Embryonic facial prominence (tissue), 1 donor: ENCODE measurements at regions not wholly inside any gene's neighbourhood (a gene's known extent, or its start where the extent isn't known, plus 50 kb on each side); places are given as distances from the start of the nearest gene placed in this dataset.
"Not testable (repeated sequence)": the region's sequence is repeated elsewhere in the genome, so short reads cannot be mapped to it uniquely, and the experiment has no call there.

Source experiments
- DNase-seq: peaks from one replicate; pipeline ENCODE4 v3.0.0-alpha.2; 2016; ENCODE audit errors: extremely low spot score

GRCh38 chr6:3900744-3901336 is 51.7 kb downstream of the FAM50B start:
- no peak for DNase-seq

DNA sequence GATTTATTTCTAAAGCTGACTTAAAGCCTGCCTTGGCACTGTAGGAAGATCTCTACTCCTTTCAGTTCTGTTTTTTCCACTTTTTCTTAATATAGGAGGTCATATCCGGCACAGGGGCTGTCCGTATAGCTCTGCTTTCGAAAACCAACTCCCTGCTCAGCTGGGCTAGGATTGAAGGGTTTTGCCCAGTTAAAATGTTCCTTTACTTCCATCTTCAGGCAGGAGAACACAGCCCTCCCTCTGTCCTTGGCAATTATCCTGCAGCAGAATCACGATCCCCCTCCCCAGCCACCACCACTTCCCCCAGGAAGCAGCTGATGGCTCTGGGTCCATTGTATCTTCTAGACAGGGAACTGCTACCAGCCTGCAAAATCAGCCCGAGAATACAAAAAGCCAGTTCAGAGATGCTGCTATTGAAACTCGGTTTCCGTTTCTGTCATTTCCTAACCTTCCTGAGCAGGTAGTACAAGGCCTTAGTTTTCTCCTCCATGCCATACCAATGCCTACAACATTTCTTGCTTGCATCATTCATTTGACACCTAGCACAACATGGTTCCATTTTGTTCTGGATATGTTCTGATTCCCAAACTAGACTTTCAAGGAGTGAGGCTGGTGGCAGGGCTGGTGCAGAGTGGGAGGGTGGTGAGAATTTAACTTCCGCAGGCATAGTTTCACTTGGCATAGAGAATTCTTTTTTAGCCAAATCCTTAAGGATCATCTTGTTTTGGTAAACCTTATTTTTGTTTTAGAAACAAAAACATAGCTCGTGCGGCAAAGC is 53.9 kb downstream of the FAM50B start:
- no peak for DNase-seq

DNA sequence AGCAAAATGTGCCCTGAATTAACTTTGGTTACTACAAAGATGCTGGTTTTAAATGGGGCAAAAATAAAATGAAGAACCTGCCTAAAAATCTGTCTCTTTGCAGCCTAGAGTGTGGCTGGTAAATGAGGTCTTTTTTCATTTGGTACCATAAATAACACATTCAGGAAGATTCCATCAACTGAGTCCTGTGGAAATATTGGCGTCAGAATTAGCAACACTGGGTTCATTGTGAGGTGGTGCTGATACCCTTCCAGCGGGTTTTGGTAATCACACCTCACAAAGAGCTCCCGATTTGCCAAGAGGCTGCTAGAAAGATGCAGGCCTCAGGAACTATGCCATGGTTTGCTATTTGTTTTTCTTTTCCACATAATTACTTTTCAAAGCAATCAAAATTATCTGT is 55.3 kb downstream of the FAM50B start:
- DNase-seq, result no peak

- DNase-seq, result no peak
Measured at GRCh38 chr6:3905945-3906845, 57.0 kb downstream of the FAM50B start.

DNA sequence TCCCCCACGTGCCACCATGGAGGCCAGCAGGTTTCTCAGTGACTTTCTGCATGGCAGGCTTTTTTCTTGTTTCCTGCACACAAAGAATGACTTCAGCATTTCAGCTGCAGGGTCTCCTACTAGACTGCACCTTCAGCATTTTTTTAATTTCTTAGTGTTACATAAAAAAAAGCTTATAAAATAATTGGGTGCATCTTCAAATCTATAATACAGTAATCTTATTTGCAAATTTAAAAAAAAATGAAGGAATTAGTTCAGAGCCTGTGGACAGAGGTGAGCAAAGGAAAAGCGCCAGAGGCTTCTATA is 57.6 kb downstream of the FAM50B start:
- DNase-seq, result no peak

DNA sequence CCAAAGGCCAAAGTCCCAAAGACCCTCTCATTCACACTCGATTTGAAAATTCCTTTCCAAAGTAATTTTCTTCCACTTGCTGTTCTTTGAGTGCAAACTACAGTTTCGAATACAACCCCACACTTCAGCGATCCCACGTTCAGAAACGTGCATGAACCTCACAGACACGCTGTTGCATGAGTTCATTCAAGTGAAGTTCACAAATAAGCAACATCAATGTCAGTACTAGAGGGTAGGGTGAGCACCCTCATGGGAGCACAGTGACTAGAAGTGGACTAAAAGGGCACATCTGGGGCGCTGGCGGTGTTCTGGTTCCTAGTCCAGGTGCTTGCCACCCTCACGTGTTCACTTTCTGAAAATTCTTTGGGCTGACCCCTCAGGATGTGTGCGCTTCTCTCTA is 59.0 kb downstream of the FAM50B start:
- DNase-seq, result no peak

DNA sequence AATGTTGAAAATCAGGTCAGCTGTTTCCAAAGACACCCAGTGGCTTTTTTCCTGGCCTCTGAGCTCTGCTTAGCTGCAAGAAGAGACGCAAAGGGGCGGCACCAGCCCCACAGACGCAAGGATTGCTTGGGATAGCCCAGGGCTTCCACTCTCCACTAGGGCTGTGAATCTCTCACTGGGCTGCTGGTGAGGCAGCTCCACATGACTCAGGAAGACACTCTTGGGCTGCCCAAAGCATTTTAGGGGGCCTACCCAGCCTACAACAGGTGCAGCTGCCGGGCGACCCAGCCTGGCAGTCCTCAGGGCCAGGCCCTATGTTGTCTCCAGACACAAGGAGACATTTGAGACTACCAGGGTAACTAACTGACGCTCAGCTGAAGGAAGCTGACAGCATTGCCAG is 59.8 kb downstream of the FAM50B start:
- DNase-seq, result no peak

DNA sequence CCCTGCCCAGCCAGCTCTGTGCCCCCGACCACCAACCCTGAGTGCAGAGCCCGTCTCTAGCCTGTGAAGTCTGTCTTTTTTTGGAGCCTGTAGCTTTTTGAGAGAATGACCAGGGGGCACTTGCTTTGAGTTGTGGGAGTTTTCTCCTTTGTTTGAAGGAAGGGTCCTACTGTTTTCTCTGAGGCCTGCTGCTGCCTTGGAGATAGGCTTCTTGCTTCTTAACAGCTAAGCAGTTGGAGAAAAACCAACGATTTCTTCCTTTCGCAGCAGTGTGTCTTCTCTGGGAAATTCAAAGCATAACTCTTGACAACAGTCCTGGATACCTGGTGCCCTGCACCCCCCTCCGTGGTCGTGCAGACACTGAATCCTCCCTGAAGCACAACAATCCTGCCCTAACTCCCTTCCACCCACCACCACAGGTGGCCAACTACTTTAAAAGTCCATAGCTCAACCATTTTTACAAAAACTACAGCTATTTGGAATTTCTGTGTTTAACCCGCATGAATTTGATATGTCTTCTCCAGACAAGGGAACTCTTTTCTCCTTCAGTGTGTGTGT is 61.0 kb downstream of the FAM50B start:
- no peak for DNase-seq

DNA sequence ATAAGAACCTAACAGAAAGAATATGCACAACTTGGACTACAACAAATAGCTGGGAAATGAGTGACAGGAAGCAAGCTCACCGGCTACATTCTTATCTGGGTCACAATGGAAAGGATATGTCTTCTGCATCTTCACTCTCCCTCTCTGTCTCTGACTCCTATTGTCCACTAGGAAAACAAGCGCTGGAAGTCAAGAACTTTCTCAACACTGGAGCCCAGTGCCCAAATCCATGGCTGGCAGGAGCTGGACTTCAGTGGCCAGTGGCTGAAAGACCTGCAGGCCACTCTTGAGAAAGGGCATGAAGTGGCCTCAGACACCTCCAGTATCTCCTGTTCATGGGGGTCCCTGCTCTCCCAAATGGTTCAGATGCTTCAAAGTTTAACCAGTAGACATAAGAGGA is 62.0 kb downstream of the FAM50B start:
- DNase-seq, result no peak

DNA sequence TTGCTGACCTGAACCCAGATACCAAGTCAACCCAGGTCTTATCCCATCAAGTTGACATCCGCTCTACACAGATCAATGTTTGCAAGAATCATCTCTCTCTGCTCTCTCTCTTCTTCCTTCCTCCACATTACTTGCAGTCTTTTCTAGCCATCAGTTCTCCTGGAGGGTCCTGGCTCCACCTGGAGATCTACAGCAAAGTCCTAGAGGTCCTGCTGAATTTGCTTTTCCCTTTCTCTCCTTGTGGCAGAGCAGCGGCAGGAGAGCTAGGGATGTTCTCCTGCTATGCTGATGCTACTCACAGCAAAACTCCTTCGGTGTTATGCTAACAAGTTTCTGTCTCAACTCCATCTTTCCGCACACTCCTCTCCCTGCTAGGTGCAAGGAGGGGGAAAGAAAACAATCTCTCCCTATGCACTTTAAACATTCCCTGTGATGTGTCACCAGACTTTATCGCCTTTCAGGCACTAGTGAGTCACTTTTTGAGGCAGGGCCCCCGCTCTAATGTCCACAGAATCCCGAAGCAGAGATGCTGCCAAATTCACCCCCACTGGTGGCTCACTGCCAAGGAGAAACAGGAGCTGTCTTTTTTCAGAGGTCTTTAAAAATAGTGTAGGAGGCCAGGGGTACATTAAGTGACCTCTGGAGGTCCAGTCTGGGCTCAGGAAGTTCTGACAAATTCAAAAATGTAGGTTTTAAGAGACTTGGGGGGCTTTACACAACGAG is 62.6 kb downstream of the FAM50B start:
- no peak for DNase-seq

DNA sequence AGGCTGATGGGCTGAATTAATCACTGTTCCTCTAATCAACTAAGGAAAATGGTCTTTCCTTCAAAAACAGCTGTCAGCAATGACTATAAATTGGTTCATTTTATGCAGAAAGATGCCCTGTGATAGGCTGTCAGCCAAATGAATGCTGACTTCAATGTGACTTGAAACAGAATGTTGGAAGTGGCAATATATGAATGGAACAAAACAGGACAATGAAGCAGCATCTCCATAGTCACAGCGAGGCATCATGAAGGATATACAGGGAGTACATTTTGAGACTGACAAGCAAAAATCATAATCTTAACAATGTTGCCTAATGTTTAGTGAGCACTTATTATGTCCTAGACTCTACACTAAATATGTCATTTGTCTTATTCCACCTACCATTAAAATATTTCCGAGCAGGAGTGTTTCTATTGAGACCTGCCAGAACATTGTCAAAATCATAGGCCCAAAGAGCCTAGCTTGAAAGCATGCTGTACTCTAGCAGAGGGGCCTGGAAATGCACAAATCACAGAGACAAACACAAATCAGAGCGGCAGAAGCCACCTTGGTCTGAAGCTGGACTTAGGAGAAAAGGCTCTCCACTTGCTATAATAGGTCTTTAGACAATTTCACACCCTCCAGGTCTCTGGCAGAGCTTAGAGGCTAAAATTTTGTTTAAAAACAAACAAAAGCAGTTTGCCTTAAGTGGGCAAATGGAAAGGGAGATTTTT is 63.3 kb downstream of the FAM50B start:
- no peak for DNase-seq

DNA sequence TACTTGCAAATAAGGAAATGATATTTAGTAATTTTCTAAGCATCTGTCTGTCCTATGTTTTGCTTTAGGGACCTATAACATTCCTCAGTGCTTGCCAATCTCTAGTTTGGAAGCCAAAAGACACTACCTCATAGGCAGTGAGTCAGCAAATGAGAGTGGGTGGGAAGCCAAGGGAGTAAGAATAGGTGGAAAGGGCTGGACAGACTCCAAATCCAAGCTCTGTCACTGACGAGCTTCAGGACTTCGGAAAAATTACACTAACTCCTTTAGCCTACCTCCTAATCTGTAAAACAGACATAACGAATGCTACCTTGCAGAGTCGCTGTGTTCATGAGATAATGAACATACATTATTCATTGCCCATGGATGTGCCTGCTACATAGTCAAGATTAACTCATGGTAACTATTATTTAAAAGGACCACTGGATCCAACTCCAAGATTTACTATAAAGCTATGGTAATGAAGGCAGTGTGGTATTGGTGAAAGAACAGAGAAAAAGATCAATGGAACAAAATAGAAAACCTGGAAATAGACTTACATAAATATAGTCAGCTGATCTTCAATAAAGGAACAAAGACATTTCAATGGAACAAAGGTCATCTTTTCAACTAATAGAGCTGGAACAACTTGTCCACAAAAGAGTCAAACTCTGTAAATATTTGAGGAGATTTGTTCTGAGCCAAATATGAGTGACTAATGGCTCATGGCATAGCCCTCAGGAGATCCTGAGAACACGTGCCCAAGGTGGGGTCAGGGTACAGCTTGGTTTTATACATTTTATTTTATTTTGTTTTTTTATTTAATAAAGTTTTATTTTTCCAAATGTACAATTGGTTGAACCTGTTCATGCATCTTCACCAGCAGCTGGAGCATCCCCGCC is 64.1 kb downstream of the FAM50B start:
- DNase-seq, result peak; percentile 34

- DNase-seq, result no peak
Measured at GRCh38 chr6:3913958-3914337, 64.8 kb downstream of the FAM50B start.

- no peak for DNase-seq
Measured at GRCh38 chr6:3915076-3915791, 66.1 kb downstream of the FAM50B start.

DNA sequence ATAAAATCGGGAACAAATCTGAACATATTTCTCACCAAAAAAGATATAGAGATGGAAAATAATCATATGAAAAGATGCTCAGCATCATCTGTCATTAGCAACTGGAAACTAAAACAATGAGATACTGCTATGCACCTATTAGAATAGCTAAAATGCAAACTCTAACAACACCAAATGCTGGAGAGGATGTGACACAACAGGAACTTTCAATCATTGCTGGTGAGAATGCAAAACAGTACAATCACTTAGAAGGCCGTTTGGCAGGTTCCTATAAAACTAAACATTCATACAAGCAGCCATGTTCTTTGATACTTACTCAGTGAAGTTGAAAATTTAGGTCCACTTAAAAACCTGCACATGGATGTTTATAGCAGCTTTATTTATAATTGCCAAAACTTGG is 67.0 kb downstream of the FAM50B start:
- DNase-seq, result no peak

- not testable (repeated sequence) for DNase-seq
Measured at GRCh38 chr6:3916749-3917148, 67.6 kb downstream of the FAM50B start.

DNA sequence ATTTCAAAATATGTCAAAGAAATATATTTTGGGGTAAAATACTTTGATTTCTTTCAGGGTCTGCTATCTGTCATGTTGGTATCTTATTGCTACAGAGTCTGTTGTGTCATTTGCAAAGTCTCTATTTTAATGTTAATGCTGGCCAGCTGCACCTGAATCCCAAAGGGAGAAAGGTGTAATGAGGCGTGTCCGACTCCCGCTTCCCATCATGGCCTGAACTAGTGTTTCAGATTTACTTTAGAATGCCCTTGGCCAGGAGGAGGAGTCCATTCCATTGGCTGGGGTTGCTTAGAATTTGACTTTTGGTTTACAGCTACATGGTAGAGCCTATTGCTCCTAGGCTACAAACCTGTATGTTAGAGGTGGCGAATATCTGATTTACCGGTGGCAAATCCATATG is 69.3 kb downstream of the FAM50B start:
- no peak for DNase-seq

DNA sequence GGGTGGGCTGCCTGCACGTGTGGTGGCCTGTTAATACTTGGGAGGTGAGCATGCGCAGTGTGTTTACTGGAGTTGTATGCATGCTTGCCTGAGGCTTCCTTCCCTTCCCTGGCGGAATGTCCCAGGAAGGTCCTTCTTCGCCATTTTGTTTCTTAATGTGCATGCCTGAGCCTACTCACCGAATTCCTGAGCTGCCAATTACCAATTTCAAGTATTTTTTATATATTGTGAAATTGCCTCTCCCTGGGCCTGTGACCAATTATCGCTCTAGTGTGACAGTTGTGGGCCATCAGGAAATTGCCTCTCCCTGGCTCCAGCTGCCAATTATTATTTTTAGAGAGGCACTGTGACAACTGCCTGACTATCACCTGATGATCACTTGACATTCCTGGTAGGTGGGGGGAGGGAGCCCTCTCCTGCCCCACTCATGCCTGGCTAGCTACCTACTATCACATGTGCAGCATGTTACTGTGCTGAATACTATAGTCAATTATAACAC is 70.0 kb downstream of the FAM50B start:
- no peak for DNase-seq

DNA sequence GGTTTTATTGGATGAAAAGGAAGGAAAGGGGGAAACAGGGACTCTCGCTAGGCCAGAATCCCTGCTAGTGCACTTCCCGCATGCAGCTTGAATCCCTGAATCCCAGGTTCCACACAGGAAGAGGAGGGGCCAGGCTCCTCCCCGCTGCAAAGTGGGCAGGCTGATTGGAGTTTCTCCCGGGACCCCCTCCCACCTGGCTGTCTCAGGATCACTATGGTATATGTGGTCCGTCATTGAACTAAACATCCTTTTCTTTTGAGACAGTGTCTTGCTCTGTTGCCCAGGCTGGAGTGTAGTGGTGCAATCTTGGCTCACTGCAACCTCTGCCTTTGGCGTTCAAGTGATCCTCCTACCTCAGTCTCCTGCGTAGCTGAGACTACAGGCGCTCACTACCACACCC is 70.7 kb downstream of the FAM50B start:
- no peak for DNase-seq
